KOPT-K1 (cell line): ENCODE measurements at regions not wholly inside any gene's neighbourhood (a gene's known extent, or its start where the extent isn't known, plus 50 kb on each side); places are given as distances from the start of the nearest gene placed in this dataset.

Experiments
- H3K27ac ChIP-seq: fragments of 200-600 bp; sonication (generic); 2 replicates; pipeline ENCODE4 v1.5.1; 2016; ENCODE audit warnings: antibody characterized with exemption, mild to moderate bottlenecking, low read depth, low read length; ENCODE audit not compliant: poor library complexity, severe bottlenecking
- H3K36me3 ChIP-seq: fragments of 200-600 bp; sonication (generic); 2 replicates; pipeline ENCODE4 v1.5.1; 2017; ENCODE audit warnings: antibody characterized with exemption, mild to moderate bottlenecking, low read length, moderate library complexity; ENCODE audit not compliant: insufficient read depth
- H3K9me3 ChIP-seq: fragments of 200-600 bp; sonication (generic); 2 replicates; pipeline ENCODE4 v1.5.1; 2017; ENCODE audit warnings: antibody characterized with exemption, low read length, mild to moderate bottlenecking; ENCODE audit not compliant: insufficient read depth, poor library complexity, severe bottlenecking

DNA sequence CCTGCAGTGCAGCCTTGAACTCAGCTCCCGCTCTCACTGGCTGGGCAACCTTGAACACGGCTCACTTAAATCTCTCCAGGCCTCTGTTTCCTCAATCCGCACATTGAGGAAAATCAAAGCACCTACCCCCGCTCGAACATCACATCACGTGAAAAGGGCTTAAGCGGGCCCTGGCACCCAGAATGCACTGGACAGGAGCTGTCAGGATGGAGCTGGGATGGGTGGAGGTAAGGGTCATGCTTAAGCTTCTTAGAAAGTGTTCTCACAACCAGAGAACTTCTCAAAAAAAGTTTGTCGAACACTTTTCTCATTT, 55.7 kb upstream of the MGMT start:
- no peaks in the 10 kb centered on the region for H3K36me3 ChIP-seq
- H3K9me3 ChIP-seq = no peaks in the 10 kb centered on the region
- no peak overlapping the region for H3K27ac ChIP-seq

DNA sequence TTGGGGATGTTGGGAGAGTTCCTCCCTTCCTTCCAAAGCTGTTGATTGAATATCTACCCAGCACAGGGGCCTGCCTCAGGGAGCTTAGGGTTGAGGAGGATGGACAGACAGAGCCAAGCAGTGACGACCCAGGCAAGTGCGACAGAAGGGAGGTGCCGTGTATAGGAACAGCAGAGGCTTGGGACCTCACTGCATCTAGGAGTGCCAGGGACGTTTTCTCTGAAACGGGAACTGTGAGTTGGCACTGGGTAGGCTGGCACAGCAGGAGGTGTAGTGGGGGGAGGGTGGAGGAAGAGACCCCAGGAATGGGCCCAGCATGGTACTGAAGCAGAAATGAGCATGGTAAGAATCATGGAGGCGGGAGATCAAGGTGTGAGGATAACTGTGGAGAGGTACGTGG, 55.3 kb upstream of the MGMT start:
- Histone ChIP-seq H3K36me3 (no peaks in the 10 kb centered on the region), H3K27ac (no peak overlapping the region), H3K9me3 (no peaks in the 10 kb centered on the region)

DNA sequence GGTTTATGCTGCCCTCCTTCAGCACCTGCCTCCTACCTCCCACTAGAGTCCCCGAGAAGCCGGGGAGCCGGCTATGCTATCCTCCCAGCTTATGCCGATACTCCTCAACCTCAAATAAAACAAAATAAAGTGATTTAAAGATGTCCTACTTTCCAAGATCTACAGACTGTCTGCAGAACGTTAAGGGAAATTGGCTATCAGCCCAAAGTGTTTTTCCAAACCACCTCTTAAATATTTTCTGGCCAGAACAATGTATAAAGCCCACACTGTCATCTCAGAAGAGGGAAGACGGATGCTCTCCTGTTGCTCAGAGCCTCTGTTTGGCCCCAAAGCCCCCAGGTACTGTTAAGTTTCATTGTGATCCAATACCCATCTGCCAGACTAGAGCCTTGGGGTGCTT, 54.0 kb upstream of the MGMT start:
- H3K36me3 ChIP-seq = no peaks in the 10 kb centered on the region
- no peaks in the 10 kb centered on the region for H3K9me3 ChIP-seq
- H3K27ac ChIP-seq = no peak overlapping the region

DNA sequence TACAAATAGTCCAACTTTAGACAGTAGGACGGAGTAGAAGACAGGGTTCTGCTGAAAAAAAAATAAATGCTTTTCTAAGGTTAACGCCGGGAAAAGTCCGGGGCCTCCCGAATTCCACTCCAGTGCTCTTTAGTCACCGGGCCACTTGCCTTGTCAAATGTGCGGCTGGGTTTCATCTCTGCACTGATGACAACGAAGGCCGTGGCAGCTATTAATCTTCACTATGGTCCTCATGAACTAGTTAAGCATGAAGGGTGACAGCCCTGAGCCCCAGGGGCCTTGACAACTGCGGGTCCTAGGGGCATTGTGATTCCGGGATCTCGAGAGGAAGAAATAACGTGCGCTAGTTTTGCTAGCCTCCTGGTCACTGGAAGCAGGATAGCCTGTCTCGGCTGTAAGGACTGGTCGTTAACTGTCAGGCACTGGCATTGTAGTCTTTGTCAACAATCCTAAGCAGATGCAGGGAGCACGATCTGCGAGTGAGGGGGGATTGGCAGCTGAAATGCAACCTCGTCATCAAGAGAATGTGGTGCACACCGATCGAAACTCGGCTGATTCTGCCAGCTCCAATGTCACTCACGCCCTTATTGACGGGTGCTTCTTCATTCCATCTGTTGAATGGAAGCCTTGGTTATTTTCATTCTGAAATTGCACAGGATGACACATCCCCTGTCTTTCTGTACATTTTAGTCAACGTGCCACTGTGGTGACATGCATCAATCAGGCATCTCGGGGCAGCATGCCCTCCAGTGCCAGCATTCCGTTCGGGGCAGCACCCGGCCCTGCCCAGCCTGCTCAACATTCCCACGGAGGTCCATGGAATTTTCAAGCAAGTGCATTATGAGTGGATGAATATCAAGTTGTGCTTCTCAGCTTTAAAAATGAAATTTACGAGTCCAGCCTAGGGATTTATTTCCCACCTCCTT, 51.6 kb upstream of the MGMT start:
- H3K9me3 ChIP-seq = no peaks in the 10 kb centered on the region
- no peaks in the 10 kb centered on the region for H3K36me3 ChIP-seq
- H3K27ac ChIP-seq = no peak overlapping the region

DNA sequence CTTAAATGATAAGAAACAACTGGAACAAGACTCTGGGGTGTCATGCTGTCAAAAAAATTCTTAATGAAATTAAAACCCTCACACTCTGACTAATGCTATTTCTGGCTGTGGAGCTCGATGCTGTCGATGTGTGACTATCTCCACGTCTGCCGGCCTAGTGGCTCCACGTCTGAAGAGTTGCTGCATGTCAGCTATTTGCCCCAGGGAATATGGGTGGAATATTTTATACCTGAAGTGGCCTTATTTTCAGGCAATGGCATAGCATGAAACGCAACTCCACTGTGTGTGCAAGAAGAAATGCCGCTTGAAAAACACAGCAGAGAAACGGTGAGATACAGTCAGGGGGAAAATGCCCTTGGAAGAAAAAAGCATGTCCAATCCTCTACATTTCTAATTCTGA, 50.9 kb upstream of the MGMT start:
- H3K9me3 ChIP-seq = no peaks in the 10 kb centered on the region
- H3K36me3 ChIP-seq = no peaks in the 10 kb centered on the region
- H3K27ac ChIP-seq = no peak overlapping the region

DNA sequence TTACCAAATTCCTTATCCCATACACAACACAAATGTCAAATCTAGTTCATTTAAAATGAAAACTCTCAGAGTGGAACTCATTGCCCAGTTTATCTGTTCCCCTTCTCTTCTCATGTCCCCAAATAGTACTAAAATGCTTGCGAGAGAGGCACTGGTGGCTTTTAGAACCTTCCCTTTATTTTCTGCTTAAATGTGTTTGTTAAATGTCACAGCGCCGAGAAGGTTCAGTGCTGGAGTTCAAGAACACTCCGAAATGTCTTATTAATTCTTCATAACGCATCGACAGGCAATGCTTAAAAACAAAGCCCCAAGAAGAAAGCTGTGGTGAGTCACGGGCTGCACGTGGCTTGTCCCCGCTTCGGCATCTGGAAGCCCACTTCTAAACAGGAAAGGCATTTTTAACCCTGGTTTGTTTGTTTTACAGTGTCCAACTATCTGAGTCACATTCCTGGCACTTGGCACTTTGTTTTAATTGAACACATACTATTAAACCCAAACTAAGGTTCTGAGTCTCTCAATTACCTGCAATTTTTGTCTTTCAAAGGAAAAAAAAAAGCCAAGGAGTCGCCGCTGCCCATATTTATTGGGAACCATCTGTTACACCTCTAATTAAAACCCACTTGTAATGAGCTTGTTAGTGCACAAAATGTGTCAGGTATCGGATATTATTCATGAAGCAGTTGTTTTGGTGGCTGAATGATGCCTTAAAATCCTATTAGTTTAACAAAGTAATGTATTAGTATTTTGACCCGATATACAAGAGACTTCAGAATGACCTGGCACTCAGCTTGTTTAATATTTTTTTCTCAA, 49.9 kb upstream of the MGMT start:
- no peaks in the 10 kb centered on the region for H3K36me3 ChIP-seq
- no peaks in the 10 kb centered on the region for H3K9me3 ChIP-seq
- H3K27ac ChIP-seq = no peak overlapping the region
